GM18519 (cell line): ENCODE measurements at regions not wholly inside any gene's neighbourhood (a gene's known extent, or its start where the extent isn't known, plus 50 kb on each side); places are given as distances from the start of the nearest gene placed in this dataset.

Experiments used
- ATAC-seq: cut with Tn5 transposase; IDR thresholded peaks from one replicate; pipeline ENCODE4 v1.9.1; 2021; ENCODE audit warnings: mild to moderate bottlenecking, moderate library complexity; ENCODE audit not compliant: unreplicated experiment, low FRiP score

- no peak for ATAC-seq
Measured at GRCh38 chr1:113217447-113218208, 144.6 kb downstream of the LRIG2 start.

- no peak for ATAC-seq
Measured at GRCh38 chr1:113219377-113219776, 146.4 kb downstream of the LRIG2 start.

GRCh38 chr1:113219828-113220227 lies 146.8 kb downstream of the LRIG2 start:
- ATAC-seq: no peak

- no peak for ATAC-seq
Measured at GRCh38 chr1:113223040-113223439, 150.0 kb downstream of the LRIG2 start.

GRCh38 chr1:113223546-113223945 lies 150.5 kb downstream of the LRIG2 start:
- no peak for ATAC-seq

- ATAC-seq: no peak
Measured at GRCh38 chr1:113226148-113226547, 153.2 kb downstream of the LRIG2 start.

- no peak for ATAC-seq
Measured at GRCh38 chr1:113231866-113232265, 158.4 kb upstream of the MAGI3 start.

- no peak for ATAC-seq
Measured at GRCh38 chr1:113233441-113233840, 156.9 kb upstream of the MAGI3 start.

- no peak for ATAC-seq
Measured at GRCh38 chr1:113241237-113241636, 149.1 kb upstream of the MAGI3 start.

- ATAC-seq: no peak
Measured at GRCh38 chr1:113242481-113242880, 147.8 kb upstream of the MAGI3 start.

- no peak for ATAC-seq
Measured at GRCh38 chr1:113243529-113243928, 146.8 kb upstream of the MAGI3 start.

GRCh38 chr1:113244112-113244820 lies 146.0 kb upstream of the MAGI3 start:
- no peak for ATAC-seq

GRCh38 chr1:113245252-113245651 lies 145.1 kb upstream of the MAGI3 start:
- no peak for ATAC-seq

GRCh38 chr1:113246929-113247328 lies 143.4 kb upstream of the MAGI3 start:
- ATAC-seq: no peak

- ATAC-seq: no peak
Measured at GRCh38 chr1:113247355-113247754, 143.0 kb upstream of the MAGI3 start.

GRCh38 chr1:113247782-113248181 lies 142.5 kb upstream of the MAGI3 start:
- ATAC-seq: no peak

- ATAC-seq: no peak
Measured at GRCh38 chr1:113248494-113248893, 141.8 kb upstream of the MAGI3 start.

- no peak for ATAC-seq
Measured at GRCh38 chr1:113250161-113250560, 140.2 kb upstream of the MAGI3 start.

GRCh38 chr1:113252166-113252565 lies 138.1 kb upstream of the MAGI3 start:
- no peak for ATAC-seq

- ATAC-seq: no peak
Measured at GRCh38 chr1:113253187-113253586, 137.1 kb upstream of the MAGI3 start.

- no peak for ATAC-seq
Measured at GRCh38 chr1:113253590-113253989, 136.7 kb upstream of the MAGI3 start.
